PC-3 (cell line): ENCODE measurements at regions not wholly inside any gene's neighbourhood (a gene's known extent, or its start where the extent isn't known, plus 50 kb on each side); places are given as distances from the start of the nearest gene placed in this dataset.

Experiments
- EZH2phosphoT487 ChIP-seq: fragments of 300-600 bp; sonication (generic); IDR thresholded peaks from 2 replicates; pipeline ENCODE4 v1.6.1; 2018; ENCODE audit warnings: mild to moderate bottlenecking, antibody characterized with exemption, low read length, borderline replicate concordance
- TF ChIP-seq, protein P1 (sequence below): fragments of 300-600 bp; sonication (generic); conservative IDR thresholded peaks from 2 replicates; pipeline ENCODE4 v1.5.1; 2017; ENCODE audit warnings: antibody characterized with exemption, low read depth, mild to moderate bottlenecking, low read length

DNA sequence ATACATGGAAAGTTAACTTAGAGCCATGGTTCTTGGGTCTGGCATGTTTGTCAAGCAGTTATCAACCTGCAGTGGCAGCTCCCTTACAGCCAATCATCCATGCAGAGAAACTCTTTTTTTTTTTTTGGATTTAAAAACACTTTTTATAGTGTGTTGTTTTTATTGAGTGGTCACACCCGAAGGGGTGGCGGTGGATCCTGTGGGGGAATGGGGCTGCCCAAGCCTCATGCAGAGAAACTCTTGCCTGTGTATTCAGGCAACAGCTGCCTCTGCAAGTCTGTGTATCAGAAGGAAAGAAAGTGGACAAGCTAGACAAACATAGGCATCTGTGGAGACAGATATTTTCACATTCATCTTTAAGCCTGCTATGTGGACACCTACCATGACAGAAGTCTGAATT, 104.8 kb downstream of the GLUL start:
- TF ChIP-seq, protein P1, sequence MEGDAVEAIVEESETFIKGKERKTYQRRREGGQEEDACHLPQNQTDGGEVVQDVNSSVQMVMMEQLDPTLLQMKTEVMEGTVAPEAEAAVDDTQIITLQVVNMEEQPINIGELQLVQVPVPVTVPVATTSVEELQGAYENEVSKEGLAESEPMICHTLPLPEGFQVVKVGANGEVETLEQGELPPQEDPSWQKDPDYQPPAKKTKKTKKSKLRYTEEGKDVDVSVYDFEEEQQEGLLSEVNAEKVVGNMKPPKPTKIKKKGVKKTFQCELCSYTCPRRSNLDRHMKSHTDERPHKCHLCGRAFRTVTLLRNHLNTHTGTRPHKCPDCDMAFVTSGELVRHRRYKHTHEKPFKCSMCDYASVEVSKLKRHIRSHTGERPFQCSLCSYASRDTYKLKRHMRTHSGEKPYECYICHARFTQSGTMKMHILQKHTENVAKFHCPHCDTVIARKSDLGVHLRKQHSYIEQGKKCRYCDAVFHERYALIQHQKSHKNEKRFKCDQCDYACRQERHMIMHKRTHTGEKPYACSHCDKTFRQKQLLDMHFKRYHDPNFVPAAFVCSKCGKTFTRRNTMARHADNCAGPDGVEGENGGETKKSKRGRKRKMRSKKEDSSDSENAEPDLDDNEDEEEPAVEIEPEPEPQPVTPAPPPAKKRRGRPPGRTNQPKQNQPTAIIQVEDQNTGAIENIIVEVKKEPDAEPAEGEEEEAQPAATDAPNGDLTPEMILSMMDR = no peak
- no peak for TF ChIP-seq EZH2phosphoT487
